22Rv1 (cell line): ENCODE measurements at regions not wholly inside any gene's neighbourhood (a gene's known extent, or its start where the extent isn't known, plus 50 kb on each side); places are given as distances from the start of the nearest gene placed in this dataset.

Experiments used
- H3K27ac ChIP-seq: fragments of 450-650 bp; 2 replicates; pipeline ENCODE4 v1.5.1; 2017
- ZFX ChIP-seq: fragments of 450-650 bp; IDR thresholded peaks from 2 replicates; pipeline ENCODE4 v1.6.1; 2017; ENCODE audit warnings: antibody characterized with exemption, borderline replicate concordance
- TF ChIP-seq, protein P1 (sequence below): fragments of 450-650 bp; IDR thresholded peaks from 2 replicates; pipeline ENCODE4 v1.5.1; 2017; ENCODE audit warnings: mild to moderate bottlenecking

GRCh38 chr7:84364708-84365107 is 170.1 kb upstream of the SEMA3A start:
- TF ChIP-seq, protein P1, sequence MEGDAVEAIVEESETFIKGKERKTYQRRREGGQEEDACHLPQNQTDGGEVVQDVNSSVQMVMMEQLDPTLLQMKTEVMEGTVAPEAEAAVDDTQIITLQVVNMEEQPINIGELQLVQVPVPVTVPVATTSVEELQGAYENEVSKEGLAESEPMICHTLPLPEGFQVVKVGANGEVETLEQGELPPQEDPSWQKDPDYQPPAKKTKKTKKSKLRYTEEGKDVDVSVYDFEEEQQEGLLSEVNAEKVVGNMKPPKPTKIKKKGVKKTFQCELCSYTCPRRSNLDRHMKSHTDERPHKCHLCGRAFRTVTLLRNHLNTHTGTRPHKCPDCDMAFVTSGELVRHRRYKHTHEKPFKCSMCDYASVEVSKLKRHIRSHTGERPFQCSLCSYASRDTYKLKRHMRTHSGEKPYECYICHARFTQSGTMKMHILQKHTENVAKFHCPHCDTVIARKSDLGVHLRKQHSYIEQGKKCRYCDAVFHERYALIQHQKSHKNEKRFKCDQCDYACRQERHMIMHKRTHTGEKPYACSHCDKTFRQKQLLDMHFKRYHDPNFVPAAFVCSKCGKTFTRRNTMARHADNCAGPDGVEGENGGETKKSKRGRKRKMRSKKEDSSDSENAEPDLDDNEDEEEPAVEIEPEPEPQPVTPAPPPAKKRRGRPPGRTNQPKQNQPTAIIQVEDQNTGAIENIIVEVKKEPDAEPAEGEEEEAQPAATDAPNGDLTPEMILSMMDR: no peak
- TF ChIP-seq ZFX: no peak
- no peak overlapping the region for H3K27ac ChIP-seq

DNA sequence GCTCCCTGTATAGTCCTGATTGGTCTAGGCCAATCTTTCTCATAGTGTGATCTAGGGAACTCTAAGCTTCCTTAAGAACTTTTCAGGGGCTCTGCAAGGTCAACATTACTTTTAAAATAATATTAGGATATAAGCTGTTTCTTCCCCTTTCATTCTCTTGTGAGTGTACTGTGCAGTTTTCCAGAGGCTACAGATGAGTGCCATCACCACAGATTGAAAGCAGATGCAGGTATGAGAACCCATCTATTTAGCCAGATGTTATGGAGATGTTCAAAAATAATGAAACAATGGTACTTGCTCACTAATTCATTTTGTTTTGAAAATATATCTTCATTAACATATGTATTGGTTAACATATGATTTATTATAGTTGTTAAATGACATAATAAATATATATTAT is 169.2 kb upstream of the SEMA3A start:
- no peak overlapping the region for H3K27ac ChIP-seq

GRCh38 chr7:84362828-84363227 is 168.2 kb upstream of the SEMA3A start:
- TF ChIP-seq ZFX: no peak
- TF ChIP-seq, protein P1: no peak

More for the DNA sequence above, 169.2 kb upstream of the SEMA3A start:
- TF ChIP-seq, protein P1: no peak
- TF ChIP-seq ZFX: no peak

GRCh38 chr7:84362360-84362759 is 167.8 kb upstream of the SEMA3A start:
- no peak overlapping the region for H3K27ac ChIP-seq
- no peak for TF ChIP-seq ZFX
- TF ChIP-seq, protein P1: no peak

More at GRCh38 chr7:84362828-84363227, 168.2 kb upstream of the SEMA3A start:
- H3K27ac ChIP-seq: no peak overlapping the region

GRCh38 chr7:84354866-84355265 is 160.3 kb upstream of the SEMA3A start:
- TF ChIP-seq ZFX: no peak
- TF ChIP-seq, protein P1: no peak
- H3K27ac ChIP-seq: no peak overlapping the region

DNA sequence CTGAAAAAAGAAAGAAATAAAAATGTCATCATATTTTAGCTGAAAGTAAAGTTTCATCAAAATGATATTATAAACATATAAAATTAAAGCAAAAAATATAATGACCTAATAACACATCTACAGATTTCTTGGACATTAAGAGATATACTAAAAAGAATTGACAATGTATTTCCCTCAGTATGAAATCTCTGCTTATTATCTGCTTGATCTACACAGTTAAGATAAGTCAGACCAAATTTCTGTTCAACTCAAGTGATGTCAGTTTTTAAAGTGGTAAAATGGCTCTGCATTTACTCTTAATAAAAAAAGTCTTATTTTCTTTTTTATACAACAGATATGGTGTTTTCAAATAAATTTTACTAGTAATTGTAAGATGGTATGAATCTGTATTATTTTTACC is 159.4 kb upstream of the SEMA3A start:
- no peak for TF ChIP-seq ZFX
- TF ChIP-seq, protein P1: no peak

DNA sequence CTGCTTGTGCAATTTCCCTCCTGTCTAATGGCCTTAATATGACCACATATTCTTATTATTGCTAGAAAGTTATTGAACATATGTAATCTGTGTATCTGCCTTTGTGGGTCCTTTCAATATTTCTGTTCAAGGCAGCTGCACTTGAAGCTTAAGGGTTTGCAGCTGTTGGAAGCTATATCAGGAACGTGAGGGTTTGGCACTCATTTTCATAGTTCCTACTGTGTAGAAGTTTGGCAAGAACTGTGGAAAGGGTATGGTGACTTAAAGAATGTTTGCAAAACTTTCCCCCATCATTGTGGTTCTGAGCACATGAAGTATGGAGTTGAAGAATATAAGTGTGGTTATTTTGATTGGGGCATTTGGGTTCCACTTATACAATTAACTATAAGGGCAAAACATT is 144.7 kb upstream of the SEMA3A start:
- no peak overlapping the region for H3K27ac ChIP-seq

More for the DNA sequence above, 159.4 kb upstream of the SEMA3A start:
- no peak overlapping the region for H3K27ac ChIP-seq

More for the DNA sequence above, 144.7 kb upstream of the SEMA3A start:
- TF ChIP-seq, protein P1: no peak
- no peak for TF ChIP-seq ZFX
